Mononuclear cell (primary cell): ENCODE measurements at regions not wholly inside any gene's neighbourhood (a gene's known extent, or its start where the extent isn't known, plus 50 kb on each side); places are given as distances from the start of the nearest gene placed in this dataset.
"Not testable (repeated sequence)": the region's sequence is repeated elsewhere in the genome, so short reads cannot be mapped to it uniquely, and the experiment has no call there.

Experiments
- H3K27me3 ChIP-seq: 2 replicates; pipeline ENCODE4 v1.6.0; 2011; ENCODE audit warnings: low read length, control low read depth; ENCODE audit not compliant: insufficient read depth
- H3K4me1 ChIP-seq: 2 replicates; pipeline ENCODE4 v1.5.1; 2011; ENCODE audit warnings: mild to moderate bottlenecking, low read length, control low read depth; ENCODE audit not compliant: insufficient read depth
- H3K4me3 ChIP-seq: 2 replicates; pipeline ENCODE4 v1.5.1; 2011; ENCODE audit warnings: mild to moderate bottlenecking, low read length, moderate library complexity
- H3K9me3 ChIP-seq: 2 replicates; pipeline ENCODE4 v1.5.1; 2011; ENCODE audit warnings: low read depth, mild to moderate bottlenecking, control low read depth, low read length

DNA sequence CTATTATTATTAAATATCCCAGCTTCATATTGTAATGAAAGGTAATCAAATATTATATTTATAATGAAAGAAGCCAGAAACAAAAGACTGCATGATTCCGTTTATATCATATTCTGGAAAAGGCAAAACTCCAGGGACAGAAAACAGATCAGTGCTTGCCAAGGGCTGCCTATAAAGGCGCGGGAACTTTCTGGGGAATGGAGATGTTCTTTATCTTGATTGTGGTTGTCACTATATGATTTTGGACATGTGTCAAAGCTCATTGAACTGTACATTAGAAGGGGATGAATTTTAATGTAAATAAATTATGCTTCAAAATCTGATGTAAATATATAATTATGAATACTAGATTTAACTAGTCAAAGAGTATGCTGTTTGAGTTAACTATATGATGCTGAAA is 115.4 kb upstream of the KRAS start:
- Histone ChIP-seq H3K4me1 (no peaks in the 10 kb centered on the region), H3K4me3 (no peak overlapping the region), H3K27me3 (no peaks in the 10 kb centered on the region), H3K9me3 (no peaks in the 10 kb centered on the region)

DNA sequence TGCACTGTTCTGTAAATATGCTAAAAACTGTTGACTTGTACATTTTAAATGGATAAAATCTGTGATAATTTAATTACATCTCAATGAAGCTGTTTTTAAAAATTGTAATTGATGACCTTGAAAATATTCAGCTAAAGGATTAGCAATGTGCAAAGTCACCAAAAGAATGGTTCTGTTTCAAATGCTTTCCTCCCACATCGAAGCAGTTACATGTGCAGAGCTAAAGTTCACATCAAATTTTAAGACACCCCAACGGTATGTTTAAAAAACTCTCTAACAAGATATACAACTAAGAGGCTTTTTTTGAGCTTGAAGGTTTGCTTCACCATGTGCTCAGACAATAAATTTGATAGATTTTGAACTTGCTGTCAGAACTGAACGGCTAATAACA is 114.6 kb upstream of the KRAS start:
- no peaks in the 10 kb centered on the region for H3K9me3 ChIP-seq
- H3K4me3 ChIP-seq: no peak overlapping the region
- no peaks in the 10 kb centered on the region for H3K4me1 ChIP-seq
- no peaks in the 10 kb centered on the region for H3K27me3 ChIP-seq

DNA sequence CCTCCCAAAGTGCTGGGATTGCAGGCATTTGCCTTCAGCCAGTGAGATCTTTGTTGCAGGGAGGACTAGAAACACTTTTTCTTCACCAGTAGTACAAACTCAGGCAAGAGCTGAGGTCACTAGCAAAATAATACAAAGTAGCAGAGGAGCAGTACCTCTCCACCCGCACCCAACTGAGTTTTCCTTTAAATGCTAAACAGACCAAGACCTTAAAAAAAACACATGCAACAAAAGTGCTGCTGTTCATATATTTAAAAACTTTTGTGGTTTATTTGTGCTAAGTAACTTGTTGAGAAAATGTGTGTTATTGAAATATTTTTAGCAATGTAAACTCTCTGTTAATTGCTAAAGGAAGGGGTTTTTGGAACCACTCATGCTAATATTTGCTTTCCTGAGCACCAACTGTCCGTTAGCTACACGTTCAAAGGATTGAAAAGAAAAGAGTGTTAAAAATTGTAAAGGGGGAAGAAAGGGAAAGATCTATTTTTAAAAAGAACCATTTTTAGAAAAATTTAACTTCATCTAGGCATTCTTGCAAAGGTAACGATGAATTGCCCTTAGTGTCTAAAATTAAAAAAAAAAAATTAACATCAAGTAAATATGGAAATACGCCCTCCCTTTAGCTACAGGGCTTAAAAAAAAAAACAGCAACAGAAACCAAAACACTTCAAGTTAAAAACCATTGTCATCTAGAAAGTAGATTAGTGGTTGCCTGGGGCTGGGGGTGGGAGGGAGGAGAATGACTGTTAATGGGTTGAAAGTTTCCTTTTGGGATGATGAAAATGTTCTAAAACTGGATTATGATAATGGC is 114.0 kb upstream of the KRAS start:
- no peaks in the 10 kb centered on the region for H3K4me1 ChIP-seq
- H3K9me3 ChIP-seq: no peaks in the 10 kb centered on the region
- H3K27me3 ChIP-seq: no peaks in the 10 kb centered on the region
- H3K4me3 ChIP-seq: no peak overlapping the region

DNA sequence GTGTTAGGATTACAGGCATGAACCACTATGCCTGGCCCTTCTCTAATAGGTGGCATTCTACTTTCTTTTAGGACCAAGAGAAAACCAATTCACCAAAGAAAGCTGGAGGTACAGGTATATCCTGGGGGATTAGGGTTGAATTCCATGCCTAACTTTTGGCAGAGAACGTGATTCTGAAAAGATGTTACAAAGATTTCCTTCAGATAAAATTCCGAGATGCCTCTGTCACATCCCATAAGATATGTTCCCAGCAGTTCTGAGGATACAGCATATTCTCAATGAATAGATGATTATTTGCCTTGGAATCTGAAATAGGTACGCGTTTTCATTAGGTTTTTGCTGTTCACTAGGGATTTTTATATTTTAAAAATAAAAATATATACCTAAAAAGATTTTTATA is 111.9 kb upstream of the KRAS start:
- no peaks in the 10 kb centered on the region for H3K4me1 ChIP-seq
- H3K9me3 ChIP-seq: no peaks in the 10 kb centered on the region
- no peaks in the 10 kb centered on the region for H3K27me3 ChIP-seq
- H3K4me3 ChIP-seq: no peak overlapping the region

DNA sequence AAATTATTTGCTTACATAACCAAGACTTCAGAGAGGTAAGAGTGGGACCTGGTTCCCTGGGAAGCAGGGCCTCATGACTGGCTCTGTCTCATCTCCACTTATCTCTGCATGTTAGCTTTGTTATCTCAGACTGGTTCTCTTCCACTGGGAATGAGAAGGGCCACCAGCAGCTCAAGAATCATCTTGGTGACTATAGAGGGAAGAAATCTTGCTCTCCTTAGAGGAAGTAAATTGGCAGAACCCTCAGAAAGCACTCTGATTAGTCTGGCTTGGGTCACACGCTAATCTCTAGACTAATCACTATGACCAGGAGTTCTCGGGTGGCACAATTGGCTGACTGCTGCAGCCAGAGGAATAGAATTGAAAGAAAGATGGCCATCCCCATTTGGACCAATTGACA is 110.8 kb upstream of the KRAS start:
- Histone ChIP-seq H3K4me1 (no peaks in the 10 kb centered on the region), H3K9me3 (no peaks in the 10 kb centered on the region), H3K4me3 (no peak overlapping the region)

DNA sequence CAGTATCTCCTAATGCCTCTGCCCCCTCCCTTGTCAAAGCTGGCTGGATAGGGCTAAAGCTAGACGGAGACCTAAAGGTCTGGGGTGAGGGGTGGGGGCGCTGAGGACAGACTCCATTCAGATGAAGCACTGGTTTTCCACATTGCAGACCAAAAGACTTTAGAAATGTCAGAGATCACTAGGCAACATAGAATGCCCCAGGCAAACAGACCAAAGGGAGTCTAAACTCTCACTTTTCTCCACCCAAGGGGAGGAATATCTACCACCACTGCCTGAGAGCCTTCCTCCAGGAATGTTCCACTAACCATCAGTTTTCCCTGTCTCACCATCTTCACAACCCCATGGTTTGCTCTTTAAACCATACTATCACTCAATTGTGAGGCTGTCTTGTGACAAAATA is 106.9 kb upstream of the KRAS start:
- Histone ChIP-seq H3K27me3 (no peaks in the 10 kb centered on the region), H3K4me3 (no peak overlapping the region), H3K9me3 (no peaks in the 10 kb centered on the region), H3K4me1 (no peaks in the 10 kb centered on the region)

More for the DNA sequence above, 110.8 kb upstream of the KRAS start:
- no peaks in the 10 kb centered on the region for H3K27me3 ChIP-seq

DNA sequence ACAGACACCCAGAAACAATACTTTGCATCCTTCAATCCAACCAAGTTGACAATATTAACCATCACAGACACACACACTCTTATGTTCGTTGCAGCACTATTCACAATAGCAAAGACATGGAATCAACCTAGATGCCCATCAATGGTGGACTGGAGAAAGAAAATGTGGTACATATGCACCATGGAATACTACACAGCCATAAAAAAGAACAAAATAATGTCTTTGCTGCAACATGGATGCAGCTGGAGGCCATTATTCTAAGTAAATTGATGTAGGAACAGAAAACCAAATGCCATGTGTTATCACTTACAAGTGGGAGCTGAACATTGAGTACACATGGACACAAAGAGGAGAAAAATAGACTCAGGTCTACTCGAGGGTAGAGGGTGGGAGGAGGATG is 102.2 kb upstream of the KRAS start:
- H3K9me3 ChIP-seq, H3K4me1 ChIP-seq, H3K4me3 ChIP-seq, H3K27me3 ChIP-seq: not testable (repeated sequence)

DNA sequence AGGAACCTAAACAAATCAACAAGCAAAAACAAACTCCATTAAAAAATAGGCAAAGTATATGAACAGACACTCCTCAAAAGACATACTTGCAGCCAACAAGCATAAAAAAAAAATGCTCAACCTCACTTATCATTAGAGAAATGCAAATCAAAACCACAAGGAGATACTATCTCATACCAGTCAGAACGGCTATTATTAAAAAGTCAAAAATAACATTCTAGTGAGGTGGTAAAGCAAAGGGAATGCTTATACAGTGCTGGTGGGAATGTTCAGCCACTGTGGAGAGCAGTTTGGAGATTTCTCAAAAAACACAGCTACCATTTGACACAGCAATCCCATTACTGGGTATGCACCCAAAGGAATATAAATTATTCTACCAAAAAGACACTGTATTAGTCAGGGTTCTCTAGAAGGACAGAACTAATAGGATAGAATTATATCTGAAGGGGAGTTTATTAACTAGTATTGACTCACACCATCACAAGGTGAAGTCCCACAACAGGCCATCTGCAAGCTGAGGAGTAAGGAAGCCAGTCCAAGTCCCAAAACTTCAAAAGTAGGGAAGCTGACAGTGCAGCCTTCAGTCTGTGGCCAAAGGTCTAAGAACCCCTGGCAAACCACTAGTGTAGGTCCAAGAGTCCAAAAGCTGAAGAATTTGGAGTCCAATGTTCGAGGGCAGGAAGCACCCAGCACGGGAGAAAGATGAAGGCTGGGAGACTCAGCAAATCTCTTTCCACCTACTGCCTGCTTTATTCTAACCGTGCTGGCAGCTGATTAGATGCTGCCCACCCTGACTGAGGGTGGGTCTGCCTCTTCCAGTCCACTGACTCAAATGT is 101.6 kb upstream of the KRAS start:
- Histone ChIP-seq H3K4me3 (no peak overlapping the region), H3K27me3 (no peaks in the 10 kb centered on the region), H3K4me1 (no peaks in the 10 kb centered on the region), H3K9me3 (no peaks in the 10 kb centered on the region)

DNA sequence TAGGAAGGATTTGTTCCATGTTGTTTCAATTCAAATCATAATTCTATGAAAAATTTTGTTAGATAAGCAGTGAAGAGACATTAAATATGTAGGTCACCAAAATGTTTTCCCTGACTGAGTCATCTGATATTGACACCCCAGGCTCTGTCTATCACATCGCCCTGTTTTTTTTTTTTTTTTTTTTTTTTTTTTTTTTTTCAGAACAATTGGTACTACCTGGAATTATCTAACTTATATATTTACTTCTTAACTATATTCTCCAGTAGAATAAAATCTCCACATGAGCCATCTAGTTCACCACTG is 97.8 kb upstream of the KRAS start:
- no peaks in the 10 kb centered on the region for H3K27me3 ChIP-seq
- no peaks in the 10 kb centered on the region for H3K9me3 ChIP-seq
- H3K4me1 ChIP-seq: no peaks in the 10 kb centered on the region
- H3K4me3 ChIP-seq: no peak overlapping the region

DNA sequence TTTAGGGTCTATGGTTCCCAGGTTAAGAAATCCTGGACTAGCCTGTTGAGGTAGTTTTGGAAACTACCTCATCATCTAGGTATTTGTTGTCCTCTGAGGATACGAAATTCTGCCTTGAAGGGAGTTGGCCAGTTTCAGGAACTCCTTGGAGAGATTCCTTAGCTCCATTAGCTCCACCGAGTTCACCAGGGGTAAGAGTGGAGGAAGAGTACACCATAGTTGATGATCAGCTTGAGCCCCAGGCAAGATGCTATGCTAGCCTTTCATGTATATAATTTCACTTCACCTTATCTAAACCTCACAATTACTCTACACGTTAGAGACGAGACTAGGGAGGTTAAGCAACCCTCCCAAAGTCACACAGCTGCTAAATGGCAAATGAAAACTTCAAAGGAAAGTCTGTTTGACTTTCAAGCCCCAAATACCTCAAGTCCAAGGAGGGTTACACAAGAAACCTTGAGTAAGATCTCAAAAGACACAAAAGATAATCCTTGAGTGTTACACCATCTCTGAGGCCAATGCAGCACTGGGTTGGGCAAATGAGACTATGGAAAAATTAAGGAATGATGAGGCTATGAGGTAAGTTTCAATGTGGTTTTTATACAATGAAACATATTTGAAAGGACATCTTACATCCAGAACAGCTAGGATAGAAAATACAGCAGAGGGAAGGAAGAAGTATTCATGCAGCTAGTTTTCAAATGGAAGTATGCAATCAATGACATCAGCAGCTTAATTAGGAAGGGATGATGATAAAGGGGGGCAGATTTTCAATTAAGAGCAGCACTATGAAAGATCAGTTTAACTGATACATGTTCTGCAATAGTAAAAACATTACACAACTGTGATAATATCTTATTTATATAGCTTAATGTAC is 97.2 kb upstream of the KRAS start:
- Histone ChIP-seq H3K9me3 (no peaks in the 10 kb centered on the region), H3K4me3 (no peak overlapping the region), H3K27me3 (no peaks in the 10 kb centered on the region), H3K4me1 (no peaks in the 10 kb centered on the region)

DNA sequence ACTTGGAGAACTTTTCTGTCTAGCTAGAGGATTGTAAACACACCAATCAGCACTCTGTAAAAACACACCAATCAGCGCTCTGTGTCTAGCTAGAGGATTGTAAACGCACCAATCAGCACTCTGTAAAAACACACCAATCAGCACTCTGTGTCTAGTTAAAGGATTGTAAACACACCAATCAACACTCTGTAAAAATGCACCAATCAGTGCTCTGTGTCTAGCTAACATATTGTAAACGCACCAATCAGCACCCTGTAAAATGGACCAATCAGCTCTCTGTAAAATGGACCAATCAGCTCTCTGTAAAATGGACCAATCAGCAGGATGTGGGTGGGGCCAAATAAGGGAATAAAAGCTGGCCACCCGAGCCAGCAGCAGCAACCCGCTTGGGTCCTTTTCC is 91.1 kb upstream of the KRAS start:
- H3K27me3 ChIP-seq, H3K4me1 ChIP-seq, H3K4me3 ChIP-seq, H3K9me3 ChIP-seq: not testable (repeated sequence)

DNA sequence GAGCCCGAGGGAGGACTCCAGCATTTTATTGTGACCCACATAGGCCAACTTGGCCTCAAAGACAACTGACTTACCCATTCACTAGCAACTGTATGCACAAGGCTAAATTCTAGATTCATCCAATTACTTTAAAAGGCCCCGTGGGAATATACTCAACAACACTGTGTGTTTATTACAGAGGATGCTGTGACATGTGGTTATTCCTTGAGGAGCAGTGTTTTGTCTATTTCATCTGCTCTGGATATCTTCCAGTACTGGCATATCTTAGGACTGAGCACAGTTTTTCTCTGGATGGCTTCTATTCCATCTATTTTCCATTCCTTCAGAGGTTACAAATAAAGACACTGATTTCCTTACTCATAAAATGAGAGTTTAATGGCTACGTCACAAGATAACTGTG is 87.2 kb upstream of the KRAS start:
- no peaks in the 10 kb centered on the region for H3K27me3 ChIP-seq
- peaks cover 5% of the 10 kb centered on the region for H3K4me1 ChIP-seq
- H3K4me3 ChIP-seq: no peak overlapping the region
- H3K9me3 ChIP-seq: no peaks in the 10 kb centered on the region

DNA sequence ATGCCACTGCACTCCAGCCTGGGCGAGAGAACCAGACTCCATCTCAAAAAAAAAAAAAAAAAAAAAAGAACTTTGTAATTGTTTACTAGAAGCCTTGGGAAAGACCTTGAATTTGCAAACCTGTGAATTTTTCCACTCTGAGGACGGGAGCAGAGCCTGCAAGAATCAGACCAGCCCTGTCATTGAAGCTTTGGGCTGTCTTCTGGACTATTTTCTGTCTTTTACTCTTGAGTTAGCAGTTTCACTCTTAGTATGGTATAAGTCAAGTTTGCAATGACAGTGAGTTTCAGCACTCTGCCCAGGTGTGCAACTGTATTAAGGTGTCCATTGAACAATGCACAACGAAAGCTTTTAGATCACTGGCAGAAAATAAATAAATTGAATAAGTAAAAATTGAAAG is 81.4 kb upstream of the KRAS start:
- no peaks in the 10 kb centered on the region for H3K9me3 ChIP-seq
- H3K4me1 ChIP-seq: peaks cover 5% of the 10 kb centered on the region
- H3K4me3 ChIP-seq: no peak overlapping the region
- no peaks in the 10 kb centered on the region for H3K27me3 ChIP-seq

DNA sequence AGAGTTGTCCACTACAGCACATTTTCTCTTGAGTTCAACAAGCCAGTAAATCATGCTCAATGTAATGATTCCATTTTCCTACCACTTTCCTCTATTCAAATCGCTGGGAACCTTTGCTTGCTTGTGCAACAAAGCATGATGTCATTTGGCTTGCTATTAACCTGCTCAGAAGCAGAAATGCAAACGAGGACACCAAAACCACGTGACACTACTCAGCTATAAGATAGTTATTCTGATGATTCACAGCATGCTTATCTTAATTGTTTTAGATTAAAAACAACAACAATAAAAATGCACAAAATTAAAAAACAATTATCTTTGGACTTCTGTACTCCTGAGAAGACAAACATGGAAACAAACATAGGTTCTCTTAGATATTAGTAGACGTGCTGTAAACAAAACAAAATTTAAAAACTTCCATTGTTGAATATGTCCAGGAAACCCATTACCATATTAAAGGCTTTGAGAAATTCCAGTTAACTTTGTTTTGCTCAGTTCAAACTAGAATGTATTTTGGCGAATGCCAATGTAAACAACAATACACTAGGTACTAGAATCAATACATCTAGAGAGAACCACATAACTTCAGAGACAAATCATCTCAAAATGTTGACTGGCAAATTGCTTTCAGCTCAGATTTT is 77.5 kb upstream of the KRAS start:
- peaks cover 5% of the 10 kb centered on the region for H3K4me1 ChIP-seq
- no peak overlapping the region for H3K4me3 ChIP-seq
- no peaks in the 10 kb centered on the region for H3K27me3 ChIP-seq
- no peaks in the 10 kb centered on the region for H3K9me3 ChIP-seq

DNA sequence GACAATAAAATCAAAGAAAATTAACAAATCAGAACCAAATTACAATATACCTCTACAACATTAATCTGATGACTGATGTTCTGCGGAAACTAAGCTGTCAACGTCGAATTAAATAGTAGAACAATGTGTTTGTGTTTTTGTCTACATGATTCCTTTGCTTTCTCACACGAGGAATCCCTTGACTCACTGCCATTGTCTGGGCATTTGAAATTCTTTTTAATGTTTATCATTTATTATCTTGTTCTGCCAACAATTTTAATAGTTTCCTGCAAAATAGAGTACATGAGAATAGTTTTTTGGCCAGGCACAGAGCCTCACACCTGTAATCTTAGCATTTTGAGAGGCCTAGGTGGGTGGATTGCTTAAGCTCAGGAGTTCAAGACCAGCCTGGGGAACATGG is 76.6 kb upstream of the KRAS start:
- Histone ChIP-seq H3K9me3 (no peaks in the 10 kb centered on the region), H3K27me3 (no peaks in the 10 kb centered on the region), H3K4me1 (peaks cover 10% of the 10 kb centered on the region), H3K4me3 (no peak overlapping the region)
